ENCODE measurements at regions not wholly inside any gene's neighbourhood (a gene's known extent, or its start where the extent isn't known, plus 50 kb on each side); places are given as distances from the start of the nearest gene placed in this dataset.

- no peak for TF ChIP-seq ZFX (IDR thresholded peaks at IDR 0.05)
- TF ChIP-seq RAD21 (IDR thresholded peaks at IDR 0.05; ENCODE audit: low read depth) = no peak
- TF ChIP-seq ATF3 (IDR thresholded peaks at IDR 0.05) = no peak
- TF ChIP-seq JUND (IDR thresholded peaks at IDR 0.05) = no peak
- no peak for TF ChIP-seq POLR2A (IDR thresholded peaks at IDR 0.05; ENCODE audit: borderline replicate concordance, extremely low read depth, insufficient read depth, insufficient read length)
- no peak for TF ChIP-seq SIN3A (IDR thresholded peaks at IDR 0.05; ENCODE audit: low read depth)
- TF ChIP-seq MAX (IDR thresholded peaks at IDR 0.05) = no peak
- no peak for TF ChIP-seq YY1 (IDR thresholded peaks at IDR 0.05; ENCODE audit: extremely low read depth, insufficient replicate concordance, low read depth, low read length)
- TF ChIP-seq TCF7L2 (IDR thresholded peaks at IDR 0.05; ENCODE audit: borderline replicate concordance, extremely low read depth, insufficient read depth, insufficient read length) = no peak
- TF ChIP-seq POLR2AphosphoS5 (IDR thresholded peaks at IDR 0.05; ENCODE audit: low read depth, low read length) = no peak
- TF ChIP-seq SP1 (IDR thresholded peaks at IDR 0.05; ENCODE audit: low read depth) = no peak
- no peak for TF ChIP-seq EGR1 (IDR thresholded peaks at IDR 0.05; ENCODE audit: low read depth)
- no peak for TF ChIP-seq CBX3 (IDR thresholded peaks at IDR 0.05; ENCODE audit: low read depth)
- no peak for TF ChIP-seq REST (IDR thresholded peaks at IDR 0.05; ENCODE audit: low read depth)
- no peak for TF ChIP-seq EZH2phosphoT487 (IDR thresholded peaks at IDR 0.05; ENCODE audit: borderline replicate concordance)
- TF ChIP-seq CEBPB (IDR thresholded peaks at IDR 0.05; ENCODE audit: low read depth) = no peak
- Histone ChIP-seq H2AFZ (ENCODE audit: low read depth, low read length, poor library complexity, severe bottlenecking) (no peak overlapping the region), H3K4me3 (replicated peaks in 1 of 2; ENCODE audit: low read depth in 1 of 2, low read length in 2 of 2) (no peak overlapping the region), H3K36me3 (ENCODE audit: control insufficient read depth in 1 of 2, insufficient read depth in 2 of 2, low read length in 2 of 2) (no peaks in the 10 kb centered on the region), H4K20me1 (ENCODE audit: insufficient read depth) (no peaks in the 10 kb centered on the region), H3K79me2 (ENCODE audit: insufficient read depth, low read length) (no peaks in the 10 kb centered on the region), H3K27me3 (ENCODE audit: insufficient read depth, low read length) (no peaks in the 10 kb centered on the region), H3K4me1 (ENCODE audit: control insufficient read depth in 1 of 2, insufficient read depth in 2 of 2, low read length in 2 of 2) (no peaks in the 10 kb centered on the region), H3K9ac (ENCODE audit: low read length) (no peak overlapping the region), H3K4me2 (ENCODE audit: low read length) (no peak overlapping the region), H3K9me2 (ENCODE audit: insufficient read depth) (no peaks in the 10 kb centered on the region), H3K27ac (ENCODE audit: low read depth, low read length) (no peak overlapping the region), H3K9me3 (ENCODE audit: control insufficient read depth in 1 of 2, insufficient read depth in 1 of 2, low read depth in 1 of 2, low read length in 2 of 2) (peaks cover 0 to 8% of the 10 kb centered on the region in 2 experiments; a peak in 1 of 4 replicates)
- BruUV-seq (replicated peaks) = no TSS peak
- ChIA-PET POLR2A (no interaction called here), RAD21 (ENCODE audit: low non-redundant PET in 1 of 2, low total read pairs in 2 of 2, uncharacterized antibody in 2 of 2, unreplicated experiment in 2 of 2) (no interaction called here), CTCF (no interaction called here)
- intact Hi-C loops (cut with micrococcal nuclease) = no loop called here
- DNase-seq (ENCODE audit: low read depth, low spot score) = no peak
- ATAC-seq = no peak
These were observed 218.8 kb downstream of the CTTN start for GRCh38 chr11:70616938-70617654.
